WTC11 (cell line): ENCODE measurements at regions not wholly inside any gene's neighbourhood (a gene's known extent, or its start where the extent isn't known, plus 50 kb on each side); places are given as distances from the start of the nearest gene placed in this dataset.

Experiments used
- ATAC-seq: fragments of 200-7000 bp; cut with Tn5 transposase; 2 replicates; pipeline ENCODE4 v1.10.0; 2021; ENCODE audit warnings: mild to moderate bottlenecking, moderate library complexity
- CTCF ChIA-PET: fragments of 300-600 bp; sonication (Branson Sonifier 250); formaldehyde crosslinking; loops from one replicate; lab custom pipeline; 2021; ENCODE audit warnings: antibody characterized with exemption; lab: Charles Lee
- POLR2A ChIA-PET: fragments of 350-600 bp; sonication (Branson Sonifier 250); formaldehyde crosslinking; loops from one replicate; lab custom pipeline; 2021; ENCODE audit warnings: antibody characterized with exemption; lab: Charles Lee
- DNase-seq: peaks from one replicate; pipeline ENCODE4 v3.0.0; 2021; ENCODE audit warnings: low spot score
- H3K27ac Mint-ChIP-seq: 2 replicates; pipeline ENCODE4 v1.8.0; 2021; ENCODE audit warnings: mixed read lengths
- H3K27me3 Mint-ChIP-seq: 2 replicates; pipeline ENCODE4 v1.8.0; 2021; ENCODE audit warnings: low read depth, mild to moderate bottlenecking, moderate library complexity, mixed read lengths
- H3K36me3 Mint-ChIP-seq: 2 replicates; pipeline ENCODE4 v1.8.0; 2021; ENCODE audit warnings: mixed read lengths
- H3K4me1 Mint-ChIP-seq: 2 replicates; pipeline ENCODE4 v1.8.0; 2022; ENCODE audit warnings: mixed read lengths
- H3K4me3 Mint-ChIP-seq: 2 replicates; pipeline ENCODE4 v1.8.0; 2021; ENCODE audit warnings: mild to moderate bottlenecking, moderate library complexity, mixed read lengths
- H3K9me3 Mint-ChIP-seq: 2 replicates; pipeline ENCODE4 v1.8.0; 2021; ENCODE audit warnings: mixed read lengths
- CREM ChIP-seq: sonication (generic); formaldehyde crosslinking; IDR thresholded peaks from 2 replicates; pipeline ENCODE4 v1.8.1; 2022; ENCODE audit warnings: mild to moderate bottlenecking, missing genetic modification reagents, moderate library complexity
- E2F5 ChIP-seq: sonication (generic); formaldehyde crosslinking; IDR thresholded peaks from 2 replicates; pipeline ENCODE4 v1.8.1; 2022; ENCODE audit warnings: mild to moderate bottlenecking, moderate library complexity, missing genetic modification reagents
- EMX1 ChIP-seq: fragments of 250-450 bp; sonication (Bioruptor Pico); IDR thresholded peaks from 2 replicates; pipeline ENCODE4 v1.8.0; 2021; ENCODE audit warnings: mild to moderate bottlenecking
- ETV6 ChIP-seq: sonication (generic); formaldehyde crosslinking; IDR thresholded peaks from 2 replicates; pipeline ENCODE4 v1.8.1; 2022; ENCODE audit warnings: mild to moderate bottlenecking, missing genetic modification reagents
- IRF2 ChIP-seq: sonication (generic); formaldehyde crosslinking; IDR thresholded peaks from 2 replicates; pipeline ENCODE4 v1.8.0; 2022; ENCODE audit warnings: low read depth, missing genetic modification reagents, borderline replicate concordance
- MLX ChIP-seq: sonication (generic); formaldehyde crosslinking; IDR thresholded peaks from 2 replicates; pipeline ENCODE4 v1.8.1; 2023; ENCODE audit warnings: mild to moderate bottlenecking, missing genetic modification reagents, moderate library complexity
- NFE2L1 ChIP-seq: sonication (generic); formaldehyde crosslinking; IDR thresholded peaks from 2 replicates; pipeline ENCODE4 v1.8.1; 2023; ENCODE audit warnings: missing genetic modification reagents
- NFYB ChIP-seq: sonication (generic); formaldehyde crosslinking; conservative IDR thresholded peaks from 2 replicates; pipeline ENCODE4 v1.8.0; 2022; ENCODE audit warnings: low read depth, missing genetic modification reagents
- NR1H2 ChIP-seq: sonication (generic); formaldehyde crosslinking; IDR thresholded peaks from 2 replicates; pipeline ENCODE4 v1.9.0; 2021; ENCODE audit warnings: mild to moderate bottlenecking, moderate library complexity, missing genetic modification reagents
- NR3C1 ChIP-seq: sonication (generic); formaldehyde crosslinking; conservative IDR thresholded peaks from 2 replicates; pipeline ENCODE4 v1.8.1; 2023; ENCODE audit warnings: low read depth, mild to moderate bottlenecking, missing genetic modification reagents
- SMAD3 ChIP-seq: sonication (generic); formaldehyde crosslinking; IDR thresholded peaks from 2 replicates; pipeline ENCODE4 v1.8.0; 2022; ENCODE audit warnings: missing genetic modification reagents, mild to moderate bottlenecking, borderline replicate concordance
- SMAD4 ChIP-seq: sonication (generic); formaldehyde crosslinking; IDR thresholded peaks from 2 replicates; pipeline ENCODE4 v1.8.0; 2022; ENCODE audit warnings: mild to moderate bottlenecking, missing genetic modification reagents
- SP1 ChIP-seq: sonication (generic); formaldehyde crosslinking; conservative IDR thresholded peaks from 2 replicates; pipeline ENCODE4 v1.8.1; 2022; ENCODE audit warnings: missing genetic modification reagents
- ZBTB43 ChIP-seq: sonication (generic); formaldehyde crosslinking; IDR thresholded peaks from 2 replicates; pipeline ENCODE4 v1.8.1; 2023; ENCODE audit warnings: mild to moderate bottlenecking, missing genetic modification reagents
- ZNF121 ChIP-seq: sonication (generic); formaldehyde crosslinking; IDR thresholded peaks from 2 replicates; pipeline ENCODE4 v1.8.0; 2023; ENCODE audit warnings: missing genetic modification reagents
- ZNF138 ChIP-seq: sonication (generic); formaldehyde crosslinking; conservative IDR thresholded peaks from 2 replicates; pipeline ENCODE4 v1.8.1; 2022; ENCODE audit warnings: mild to moderate bottlenecking, moderate library complexity, missing genetic modification reagents
- ZNF232 ChIP-seq: sonication (generic); formaldehyde crosslinking; IDR thresholded peaks from 2 replicates; pipeline ENCODE4 v1.8.0; 2022; ENCODE audit warnings: mild to moderate bottlenecking, missing genetic modification reagents
- TF ChIP-seq, protein P1 (sequence below): fragments of 250-450 bp; sonication (Bioruptor Pico); conservative IDR thresholded peaks from 2 replicates; pipeline ENCODE4 v1.9.0; 2021; ENCODE audit warnings: mild to moderate bottlenecking
- TF ChIP-seq, protein P2 (sequence below): sonication (generic); formaldehyde crosslinking; IDR thresholded peaks from 2 replicates; pipeline ENCODE4 v1.8.0; 2022; ENCODE audit warnings: mild to moderate bottlenecking, missing genetic modification reagents
- TF ChIP-seq, protein P3 (sequence below): sonication (generic); formaldehyde crosslinking; conservative IDR thresholded peaks from 2 replicates; pipeline ENCODE4 v1.8.1; 2022; ENCODE audit warnings: mild to moderate bottlenecking, missing genetic modification reagents
- TF ChIP-seq, protein P4 (sequence below): sonication (generic); formaldehyde crosslinking; IDR thresholded peaks from 2 replicates; pipeline ENCODE4 v1.8.1; 2022; ENCODE audit warnings: low read depth, missing genetic modification reagents, borderline replicate concordance
- TF ChIP-seq, protein P5 (sequence below): fragments of 250-450 bp; sonication (Bioruptor Pico); IDR thresholded peaks from 2 replicates; pipeline ENCODE4 v2.1.2; 2022; ENCODE audit warnings: mild to moderate bottlenecking, moderate library complexity

DNA sequence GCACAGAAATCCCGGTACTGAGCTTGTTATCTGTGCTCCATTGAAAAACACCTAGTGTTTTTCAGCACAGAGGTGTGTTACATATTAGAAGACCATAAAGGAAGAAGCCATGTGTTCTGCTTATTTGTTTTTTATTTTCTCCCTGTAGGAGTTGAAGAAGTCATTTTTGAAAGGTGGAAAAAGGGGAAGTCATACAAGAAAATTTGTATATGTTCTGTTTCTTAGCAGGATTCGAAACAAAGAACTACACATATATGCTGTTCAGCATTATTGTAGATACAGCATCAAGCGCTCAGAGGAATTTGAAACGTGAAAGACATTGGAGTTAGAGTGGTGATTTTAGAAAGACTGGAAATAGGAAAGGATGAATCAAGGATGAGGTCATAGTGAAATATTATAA lies 345.3 kb upstream of the ADGRL2 start:
- TF ChIP-seq ZBTB43 (CRISPR knock-in tag) (no peak), EMX1 (CRISPR knock-in tag) (no peak), NR3C1 (CRISPR knock-in tag) (no peak)
- TF ChIP-seq, all 79 proteins: peak for 0
- ChIA-PET CTCF (no interaction called here), POLR2A (no interaction called here)
- no peak for ATAC-seq
- H3K27ac Mint-ChIP-seq: no peak overlapping the region
- no peaks in the 10 kb centered on the region for H3K9me3 Mint-ChIP-seq
- no peaks in the 10 kb centered on the region for H3K27me3 Mint-ChIP-seq
- no peak overlapping the region for H3K4me3 Mint-ChIP-seq
- peaks cover 28% of the 10 kb centered on the region for H3K4me1 Mint-ChIP-seq
- H3K36me3 Mint-ChIP-seq: no peaks in the 10 kb centered on the region
- no peak for DNase-seq

DNA sequence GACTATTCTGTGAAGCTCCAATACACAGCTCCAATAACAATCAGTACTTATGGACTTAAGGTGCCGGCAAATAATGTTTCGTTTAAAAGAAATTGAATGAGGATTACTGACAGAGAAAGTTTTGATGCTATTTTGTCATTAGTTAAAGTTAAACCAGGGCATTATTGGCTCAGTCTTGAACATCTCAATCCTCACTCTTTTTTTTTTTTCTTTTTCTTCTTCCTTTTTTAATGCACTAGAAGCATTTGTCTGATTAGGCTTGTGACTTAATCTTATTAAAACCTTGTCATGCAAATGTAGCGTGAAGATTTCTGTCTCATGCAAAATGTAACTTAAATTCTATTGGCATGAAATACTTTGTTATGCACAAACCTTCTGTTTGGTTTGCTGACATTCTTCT lies 346.8 kb upstream of the ADGRL2 start:
- Mint-ChIP-seq H3K36me3 (no peaks in the 10 kb centered on the region), H3K27me3 (no peaks in the 10 kb centered on the region), H3K27ac (peak overlapping the region; percentile 34; the same call in 1 of the 2 replicates), H3K4me3 (no peak overlapping the region), H3K4me1 (peaks cover 28% of the 10 kb centered on the region), H3K9me3 (no peaks in the 10 kb centered on the region)
- POLR2A ChIA-PET: no interaction called here
- no peak for ATAC-seq
- DNase-seq: no peak
- TF ChIP-seq, protein P1, sequence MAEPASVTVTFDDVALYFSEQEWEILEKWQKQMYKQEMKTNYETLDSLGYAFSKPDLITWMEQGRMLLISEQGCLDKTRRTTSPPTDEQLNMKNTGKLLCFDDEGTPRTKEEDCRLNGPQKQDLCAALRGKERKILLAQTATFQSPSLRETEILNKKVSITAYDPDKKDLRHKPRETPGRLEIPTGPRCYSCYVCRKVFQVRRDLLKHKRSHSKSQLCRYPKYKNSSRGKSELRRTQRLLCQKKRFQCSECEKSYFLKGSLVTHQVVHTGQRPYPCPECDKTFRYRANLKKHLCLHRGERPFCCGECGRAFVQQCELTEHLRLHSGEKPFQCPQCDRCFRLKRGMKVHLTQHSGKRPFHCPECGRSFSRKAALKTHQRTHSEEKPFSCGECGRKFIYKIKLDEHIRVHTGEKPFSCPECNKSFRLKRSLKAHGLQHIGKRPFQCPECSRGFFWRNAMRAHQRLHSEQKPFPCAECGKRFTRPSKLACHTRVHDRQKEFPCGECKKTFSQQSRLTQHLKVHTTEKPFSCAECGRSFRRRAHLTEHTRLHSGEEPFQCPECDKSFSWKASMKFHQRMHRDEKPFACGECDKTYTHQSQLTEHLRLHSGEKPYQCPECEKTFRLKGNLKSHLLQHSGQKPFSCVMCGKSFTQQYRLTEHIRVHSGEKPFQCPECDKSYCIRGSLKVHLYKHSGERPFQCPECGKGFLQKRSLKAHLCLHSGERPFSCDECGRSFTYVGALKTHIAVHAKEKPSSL (CRISPR knock-in tag): no peak
- TF ChIP-seq IRF2 (CRISPR knock-in tag): no peak
- TF ChIP-seq, protein P2, sequence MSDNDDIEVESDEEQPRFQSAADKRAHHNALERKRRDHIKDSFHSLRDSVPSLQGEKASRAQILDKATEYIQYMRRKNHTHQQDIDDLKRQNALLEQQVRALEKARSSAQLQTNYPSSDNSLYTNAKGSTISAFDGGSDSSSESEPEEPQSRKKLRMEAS (CRISPR knock-in tag): no peak
- no peak for TF ChIP-seq SP1
- TF ChIP-seq NFE2L1: no peak
- TF ChIP-seq ZNF121: no peak
- TF ChIP-seq E2F5: no peak
- TF ChIP-seq, protein P3, sequence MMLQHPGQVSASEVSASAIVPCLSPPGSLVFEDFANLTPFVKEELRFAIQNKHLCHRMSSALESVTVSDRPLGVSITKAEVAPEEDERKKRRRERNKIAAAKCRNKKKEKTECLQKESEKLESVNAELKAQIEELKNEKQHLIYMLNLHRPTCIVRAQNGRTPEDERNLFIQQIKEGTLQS: no peak
- TF ChIP-seq ETV6: no peak
- no peak for TF ChIP-seq SMAD3
- no peak for TF ChIP-seq NR1H2 (CRISPR knock-in tag)
- TF ChIP-seq NFYB (CRISPR knock-in tag): no peak
- TF ChIP-seq CREM (CRISPR knock-in tag): no peak
- TF ChIP-seq, protein P4, sequence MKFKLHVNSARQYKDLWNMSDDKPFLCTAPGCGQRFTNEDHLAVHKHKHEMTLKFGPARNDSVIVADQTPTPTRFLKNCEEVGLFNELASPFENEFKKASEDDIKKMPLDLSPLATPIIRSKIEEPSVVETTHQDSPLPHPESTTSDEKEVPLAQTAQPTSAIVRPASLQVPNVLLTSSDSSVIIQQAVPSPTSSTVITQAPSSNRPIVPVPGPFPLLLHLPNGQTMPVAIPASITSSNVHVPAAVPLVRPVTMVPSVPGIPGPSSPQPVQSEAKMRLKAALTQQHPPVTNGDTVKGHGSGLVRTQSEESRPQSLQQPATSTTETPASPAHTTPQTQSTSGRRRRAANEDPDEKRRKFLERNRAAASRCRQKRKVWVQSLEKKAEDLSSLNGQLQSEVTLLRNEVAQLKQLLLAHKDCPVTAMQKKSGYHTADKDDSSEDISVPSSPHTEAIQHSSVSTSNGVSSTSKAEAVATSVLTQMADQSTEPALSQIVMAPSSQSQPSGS (CRISPR knock-in tag): no peak
- no peak for TF ChIP-seq SMAD4 (CRISPR knock-in tag)
- no peak for TF ChIP-seq ZNF232 (CRISPR knock-in tag)
- CTCF ChIA-PET: interaction anchor here (0.9 kb wide), 1 partner anchor 96 kb away, joined by 3 read pairs; no protein-coding TSS in a partner anchor

DNA sequence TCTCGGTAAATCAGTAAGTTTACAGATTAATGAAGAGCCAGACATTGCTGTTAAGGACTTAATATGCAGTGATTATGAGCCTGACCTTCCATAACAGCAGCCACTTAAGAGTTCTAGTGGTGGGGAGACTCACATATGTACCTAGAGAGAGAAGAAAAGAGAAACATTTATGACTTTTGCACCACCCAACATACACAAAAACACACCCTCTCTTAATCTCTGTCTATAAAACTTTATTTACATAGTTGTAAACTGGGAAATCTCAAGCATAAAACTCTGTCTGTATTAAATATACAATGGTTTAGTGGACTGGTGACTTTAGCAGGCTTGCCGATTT lies 347.4 kb upstream of the ADGRL2 start:
- POLR2A ChIA-PET: no interaction called here
- no peaks in the 10 kb centered on the region for H3K27me3 Mint-ChIP-seq
- TF ChIP-seq MLX (CRISPR knock-in tag) (no peak), ZNF138 (CRISPR knock-in tag) (no peak), CREM (CRISPR knock-in tag) (no peak), ETV6 (no peak), SMAD3 (no peak), EMX1 (CRISPR knock-in tag) (no peak)
- TF ChIP-seq, protein P5, sequence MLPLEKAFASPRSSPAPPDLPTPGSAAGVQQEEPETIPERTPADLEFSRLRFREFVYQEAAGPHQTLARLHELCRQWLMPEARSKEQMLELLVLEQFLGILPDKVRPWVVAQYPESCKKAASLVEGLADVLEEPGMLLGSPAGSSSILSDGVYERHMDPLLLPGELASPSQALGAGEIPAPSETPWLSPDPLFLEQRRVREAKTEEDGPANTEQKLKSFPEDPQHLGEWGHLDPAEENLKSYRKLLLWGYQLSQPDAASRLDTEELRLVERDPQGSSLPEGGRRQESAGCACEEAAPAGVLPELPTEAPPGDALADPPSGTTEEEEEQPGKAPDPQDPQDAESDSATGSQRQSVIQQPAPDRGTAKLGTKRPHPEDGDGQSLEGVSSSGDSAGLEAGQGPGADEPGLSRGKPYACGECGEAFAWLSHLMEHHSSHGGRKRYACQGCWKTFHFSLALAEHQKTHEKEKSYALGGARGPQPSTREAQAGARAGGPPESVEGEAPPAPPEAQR (CRISPR knock-in tag): no peak
- TF ChIP-seq, protein P3: no peak
- TF ChIP-seq, all 79 proteins: peak for 0
- no peaks in the 10 kb centered on the region for H3K36me3 Mint-ChIP-seq
- ATAC-seq: no peak
- H3K4me1 Mint-ChIP-seq: peaks cover 28% of the 10 kb centered on the region
- H3K27ac Mint-ChIP-seq: no peak overlapping the region
- no peak for DNase-seq
- no peaks in the 10 kb centered on the region for H3K9me3 Mint-ChIP-seq
- CTCF ChIA-PET: interaction anchor here (0.9 kb wide), 1 partner anchor 96 kb away, joined by 3 read pairs; no protein-coding TSS in a partner anchor
- no peak overlapping the region for H3K4me3 Mint-ChIP-seq
